GM18499 (cell line): ENCODE measurements at regions not wholly inside any gene's neighbourhood (a gene's known extent, or its start where the extent isn't known, plus 50 kb on each side); places are given as distances from the start of the nearest gene placed in this dataset.
"Not testable (repeated sequence)": the region's sequence is repeated elsewhere in the genome, so short reads cannot be mapped to it uniquely, and the experiment has no call there.

Experiments
- ATAC-seq: cut with Tn5 transposase; IDR thresholded peaks from one replicate; pipeline ENCODE4 v1.9.1; 2021; ENCODE audit warnings: moderate number of reproducible peaks; ENCODE audit not compliant: insufficient read depth, unreplicated experiment

DNA sequence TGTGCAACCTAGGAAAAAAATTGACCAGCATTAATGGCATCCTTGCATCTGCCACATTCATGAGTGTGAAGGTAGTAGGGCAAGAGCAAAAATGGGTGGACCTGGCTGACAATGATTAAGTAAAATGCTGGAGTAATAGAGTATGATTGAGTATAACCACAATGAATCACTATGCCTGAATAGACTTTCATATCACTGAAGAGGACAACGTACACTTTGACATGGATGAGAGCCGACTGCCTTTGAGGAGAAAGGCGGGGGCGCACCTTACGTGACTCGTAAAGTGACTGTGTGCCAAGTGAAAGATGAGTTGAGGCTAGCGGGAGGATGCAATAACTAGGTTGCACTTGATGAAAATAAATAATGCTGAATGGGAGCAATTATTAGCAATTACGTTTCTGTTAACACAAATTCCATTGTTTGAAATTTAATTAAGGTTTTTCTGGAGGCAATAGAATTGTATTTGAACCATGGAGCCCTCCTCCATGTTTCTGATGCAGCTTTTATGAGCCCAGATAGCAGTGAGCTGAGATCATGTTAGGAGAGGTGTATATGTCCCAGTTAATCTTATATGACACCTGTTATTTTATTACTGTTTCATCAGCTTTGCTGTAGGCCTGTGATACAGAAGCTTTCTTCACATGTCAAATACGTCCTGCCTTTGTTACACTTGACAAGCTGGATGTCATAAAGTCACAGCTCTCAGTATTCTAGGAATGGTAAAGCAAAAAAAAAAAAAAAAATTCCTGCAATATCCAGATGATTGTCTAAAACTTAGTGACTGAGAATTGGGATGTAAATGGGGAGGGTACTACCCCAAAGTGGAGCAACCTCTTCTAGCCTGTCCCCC, 596.5 kb downstream of the NXPH1 start:
- ATAC-seq = no peak

DNA sequence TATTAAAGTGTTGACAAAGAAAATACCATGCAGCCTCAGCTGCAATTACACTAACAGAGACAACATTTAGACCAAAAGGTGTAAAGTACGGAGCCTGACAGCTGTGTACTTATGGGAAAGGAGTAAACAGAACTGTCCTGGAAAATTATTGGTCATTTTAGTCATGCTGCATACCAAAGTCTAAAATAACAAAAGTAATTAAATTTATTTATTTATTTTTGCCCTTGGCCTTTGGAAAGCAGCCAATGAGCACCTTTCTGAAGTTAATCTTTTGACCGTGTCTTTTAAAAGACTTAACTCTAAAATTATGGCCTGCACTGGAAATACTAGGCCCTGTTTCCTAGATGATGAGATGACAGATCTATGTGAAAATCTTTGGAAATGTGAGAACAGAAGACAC, 597.6 kb downstream of the NXPH1 start:
- no peak for ATAC-seq

DNA sequence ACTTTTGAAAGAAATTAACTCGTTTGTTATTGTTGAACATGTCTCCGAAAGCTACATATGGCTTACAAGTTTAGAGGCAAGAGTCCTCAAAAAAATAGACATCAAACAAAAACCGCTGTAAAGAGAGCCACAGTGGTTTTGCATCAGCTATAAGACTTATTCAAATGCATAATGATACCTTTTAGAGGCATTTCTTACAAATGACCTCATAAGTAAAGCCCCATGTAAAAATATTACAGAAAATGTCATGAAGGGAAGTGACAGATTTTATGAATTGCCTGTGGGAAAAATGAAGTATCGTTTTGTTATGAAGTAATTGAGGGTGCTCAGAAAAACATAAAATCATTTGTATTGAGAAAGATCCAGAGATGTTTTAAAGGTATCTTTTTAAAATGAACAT, 598.0 kb downstream of the NXPH1 start:
- no peak for ATAC-seq

DNA sequence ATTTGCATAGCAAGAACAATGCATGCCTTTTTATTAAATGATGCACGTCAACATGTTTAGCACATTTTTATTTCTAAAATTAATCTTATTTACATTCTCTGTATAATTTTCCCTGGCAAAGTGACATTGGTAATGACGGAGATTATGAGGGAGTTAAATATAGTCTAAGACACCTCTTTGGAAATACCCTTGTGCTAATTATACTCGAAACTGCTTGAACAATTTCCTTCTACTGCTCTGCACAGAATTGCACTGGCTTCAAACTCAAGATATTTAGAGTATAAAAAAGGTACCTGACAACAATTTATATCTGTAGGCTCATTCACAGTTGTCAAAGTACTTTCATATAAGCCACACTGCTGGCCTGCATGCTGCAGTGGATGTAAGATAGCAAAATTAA, 602.7 kb downstream of the NXPH1 start:
- no peak for ATAC-seq

DNA sequence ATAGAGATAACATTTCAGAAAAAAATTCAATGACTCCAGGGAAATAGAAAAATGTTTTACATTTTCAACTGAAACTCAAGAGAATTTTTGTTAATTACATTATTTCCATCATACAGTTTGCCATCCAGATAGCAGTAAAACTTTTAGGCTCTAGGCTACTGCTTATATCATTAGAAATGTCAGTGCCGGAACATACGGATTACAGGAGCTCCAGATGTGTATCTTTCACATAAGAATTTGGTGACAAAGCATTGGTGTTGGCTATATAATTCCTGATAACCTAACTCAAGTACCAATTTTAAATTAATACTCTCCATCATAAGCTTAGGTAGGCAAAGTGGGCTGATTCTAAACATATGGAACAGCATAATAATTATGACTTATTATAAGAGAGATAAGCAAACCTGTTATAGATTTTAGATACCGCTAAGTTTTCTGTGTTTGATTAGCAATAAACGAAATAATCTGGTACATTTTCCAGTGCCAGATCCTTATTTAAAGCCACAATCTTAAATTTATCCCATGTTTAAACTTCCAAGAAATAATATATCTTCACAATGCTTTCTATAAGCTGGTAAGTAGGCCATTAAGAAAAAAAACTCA, 637.9 kb downstream of the NXPH1 start:
- ATAC-seq = no peak

DNA sequence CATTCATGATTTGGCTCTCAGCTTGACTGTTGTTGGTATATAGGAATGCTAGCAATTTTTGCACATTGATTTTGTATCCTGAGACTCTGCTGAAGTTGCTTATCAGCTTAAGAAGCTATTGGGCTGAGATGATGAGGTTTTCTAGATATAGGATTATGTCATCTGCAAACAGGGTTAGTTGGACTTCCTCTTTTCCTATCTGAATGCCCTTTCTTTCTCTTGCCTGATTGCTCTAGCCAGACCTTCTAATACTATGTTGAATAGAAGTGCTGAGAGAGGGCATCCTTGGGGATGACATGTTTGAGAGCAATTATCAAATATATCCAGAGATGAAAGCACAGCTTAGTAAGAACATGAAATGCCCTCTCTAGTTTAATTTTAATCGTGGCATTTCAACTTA, 642.4 kb downstream of the NXPH1 start:
- ATAC-seq = not testable (repeated sequence)

DNA sequence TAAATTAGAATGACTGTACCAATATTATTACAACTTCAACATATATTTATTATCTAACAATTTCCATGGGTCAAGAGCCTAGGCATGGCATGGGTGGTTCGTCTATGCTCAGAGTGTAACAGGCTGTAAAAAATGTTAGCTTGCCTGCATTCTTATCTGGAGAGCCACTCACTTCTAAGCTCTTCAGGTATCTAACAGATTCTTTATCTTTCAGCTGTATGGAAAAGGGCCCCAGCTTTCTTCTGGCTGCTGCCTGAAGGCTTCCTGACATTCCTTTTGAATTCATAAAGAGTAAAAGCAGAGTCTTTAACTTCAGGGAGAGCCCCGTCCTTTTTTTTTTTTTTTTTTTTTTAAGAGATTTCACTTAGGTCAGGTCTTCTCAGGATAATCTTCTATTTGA, 648.8 kb downstream of the NXPH1 start:
- no peak for ATAC-seq

DNA sequence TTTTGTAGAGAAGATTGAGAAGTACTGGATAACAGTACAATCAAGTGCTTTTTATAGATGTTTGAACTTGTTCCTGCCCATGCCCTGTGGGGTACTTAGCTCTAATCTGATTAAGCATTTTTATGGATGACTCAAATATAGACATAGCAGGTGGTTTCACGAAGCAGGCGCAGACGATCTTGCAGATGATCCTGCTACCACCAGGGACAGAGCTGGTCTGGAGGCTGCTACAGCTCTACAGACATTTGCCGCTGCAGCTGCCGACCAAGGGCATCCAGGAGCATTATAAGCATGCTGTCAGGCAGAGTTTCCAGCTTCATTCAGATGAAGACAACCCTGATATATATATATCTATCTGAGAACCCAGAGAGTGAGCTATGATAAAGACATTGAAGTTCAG, 650.4 kb downstream of the NXPH1 start:
- no peak for ATAC-seq

DNA sequence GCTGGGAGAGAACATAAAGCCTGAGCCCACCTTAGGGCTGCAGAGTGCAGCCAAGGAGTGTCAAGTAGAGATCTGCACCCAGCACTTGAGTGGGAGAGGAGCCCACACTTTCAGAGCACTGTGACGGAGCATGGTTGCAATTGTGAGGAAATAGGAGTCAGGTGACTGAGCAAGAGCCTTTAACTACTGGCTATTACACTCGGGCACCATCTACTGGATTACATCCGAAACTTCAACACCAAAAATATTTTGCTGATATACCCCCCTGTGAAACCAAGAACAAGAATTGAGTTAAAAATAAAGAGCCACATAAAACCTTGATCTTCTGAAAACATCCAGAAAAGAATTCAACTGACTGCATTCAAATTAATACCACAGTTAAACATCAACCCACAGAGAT, 657.9 kb downstream of the NXPH1 start:
- no peak for ATAC-seq

DNA sequence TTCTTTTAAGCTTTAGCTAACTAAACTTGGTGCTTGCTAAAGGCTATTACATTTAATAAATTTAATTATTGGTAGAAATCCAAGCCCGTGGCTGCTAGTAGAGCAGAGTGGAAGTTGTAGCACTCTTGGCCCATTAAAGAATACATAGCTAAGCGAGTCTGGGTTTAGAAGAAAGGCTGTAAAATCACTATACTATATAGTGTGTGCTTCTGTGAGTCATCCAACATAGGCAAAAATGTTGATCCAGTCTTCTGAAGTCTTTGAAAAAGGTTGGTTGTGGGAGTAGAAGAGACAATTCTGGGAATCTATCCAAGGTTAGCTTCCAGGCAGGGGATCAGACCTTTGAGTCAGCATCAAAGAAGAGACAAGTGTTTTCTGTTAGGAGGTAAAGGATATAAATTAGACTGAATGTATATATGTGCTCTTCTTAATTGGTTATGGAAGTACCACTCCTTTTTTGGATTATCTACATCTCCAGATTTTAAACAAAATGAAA, 664.2 kb downstream of the NXPH1 start:
- no peak for ATAC-seq

DNA sequence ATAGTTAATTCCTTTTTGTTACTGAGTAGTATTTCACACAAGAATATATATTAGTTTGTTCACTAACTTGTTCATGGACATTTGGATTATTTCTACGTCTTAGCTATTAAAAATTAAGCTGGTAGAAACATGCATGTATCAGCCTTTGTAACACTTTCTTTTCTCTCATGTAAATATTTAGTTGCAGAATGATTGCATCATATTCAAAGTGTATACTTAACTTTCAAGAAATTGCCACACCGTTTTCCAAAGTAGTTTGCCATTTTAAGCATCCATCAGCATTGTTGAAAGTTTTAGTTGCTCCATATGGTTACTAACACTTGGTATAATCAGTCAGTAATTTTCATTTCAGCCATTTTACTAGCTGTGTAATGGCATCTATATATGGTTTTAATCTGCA, 666.9 kb downstream of the NXPH1 start:
- no peak for ATAC-seq

DNA sequence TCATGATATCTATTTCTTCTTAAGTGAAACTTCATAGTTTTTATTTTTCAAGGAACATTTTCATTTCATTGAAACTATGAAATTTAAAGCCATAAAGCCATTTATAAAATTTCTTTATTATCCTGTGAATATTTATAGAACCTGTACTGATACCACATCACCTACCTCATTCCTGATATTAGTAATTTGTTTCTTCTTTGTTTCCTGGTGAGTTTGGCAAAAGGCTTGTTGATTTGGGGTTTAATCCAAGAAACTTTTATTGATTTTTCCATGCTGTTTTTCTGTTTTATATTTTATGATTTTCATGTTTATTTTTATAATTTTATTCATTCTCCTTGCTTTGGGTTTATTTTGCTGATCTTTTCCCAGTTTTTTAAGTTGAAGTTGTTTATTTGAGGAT, 669.4 kb downstream of the NXPH1 start:
- ATAC-seq = no peak

DNA sequence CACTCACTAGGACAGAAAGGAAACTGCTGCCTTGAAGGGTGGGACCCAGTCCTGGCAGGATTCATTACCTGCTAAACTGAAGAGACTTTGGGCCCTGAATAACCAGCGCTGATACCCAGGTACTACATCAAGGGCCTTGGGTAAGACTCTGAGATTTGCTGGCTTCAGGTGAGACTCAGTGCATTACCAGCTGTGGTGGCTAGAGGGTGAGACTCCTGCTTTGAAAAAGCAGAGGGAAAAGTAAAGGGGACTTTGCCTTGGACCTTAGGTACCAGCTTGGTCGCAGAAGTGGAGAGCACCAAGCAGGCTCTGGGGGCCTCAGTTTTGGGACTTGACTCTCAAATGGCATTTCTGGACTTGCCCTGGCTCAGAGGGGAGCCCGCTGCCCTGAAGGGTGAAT, 673.3 kb downstream of the NXPH1 start:
- ATAC-seq = no peak

DNA sequence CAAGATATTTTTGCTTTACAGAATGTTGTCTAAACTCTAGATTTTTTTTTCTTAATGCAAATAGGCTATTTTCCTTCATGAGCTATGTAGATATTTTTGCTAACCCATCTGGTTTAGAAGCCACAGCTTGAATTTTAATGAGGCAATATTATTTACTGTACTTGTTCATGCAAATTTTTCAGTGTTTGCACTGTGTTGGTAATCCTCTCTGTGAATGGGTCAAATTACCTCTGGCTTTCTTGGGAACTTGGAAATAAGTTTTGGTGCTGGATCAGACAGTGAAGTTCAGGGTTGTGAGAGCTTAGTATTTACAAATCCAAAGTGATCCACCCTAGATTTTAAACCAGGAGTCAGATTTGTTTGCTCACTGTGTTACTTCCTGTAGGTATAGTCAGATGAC, 686.9 kb downstream of the NXPH1 start:
- no peak for ATAC-seq

DNA sequence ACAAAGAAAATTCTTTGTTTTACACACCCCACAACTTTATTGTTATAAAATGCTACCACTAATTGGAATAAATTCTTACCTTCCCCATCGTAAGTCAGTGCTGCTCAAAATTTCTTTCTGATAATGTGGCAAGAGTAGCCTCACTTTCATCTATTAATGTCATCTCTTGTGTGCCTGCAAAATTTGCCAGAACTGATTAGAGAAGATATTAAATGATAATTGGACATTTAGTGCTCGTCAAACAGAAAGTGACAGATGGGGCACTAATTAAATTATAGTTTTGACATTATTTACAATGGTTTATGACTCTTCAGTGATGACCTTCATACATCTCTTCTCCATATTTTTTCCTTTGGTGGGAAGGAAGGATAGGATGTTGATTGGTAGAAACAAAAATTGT, 690.9 kb downstream of the NXPH1 start:
- no peak for ATAC-seq

DNA sequence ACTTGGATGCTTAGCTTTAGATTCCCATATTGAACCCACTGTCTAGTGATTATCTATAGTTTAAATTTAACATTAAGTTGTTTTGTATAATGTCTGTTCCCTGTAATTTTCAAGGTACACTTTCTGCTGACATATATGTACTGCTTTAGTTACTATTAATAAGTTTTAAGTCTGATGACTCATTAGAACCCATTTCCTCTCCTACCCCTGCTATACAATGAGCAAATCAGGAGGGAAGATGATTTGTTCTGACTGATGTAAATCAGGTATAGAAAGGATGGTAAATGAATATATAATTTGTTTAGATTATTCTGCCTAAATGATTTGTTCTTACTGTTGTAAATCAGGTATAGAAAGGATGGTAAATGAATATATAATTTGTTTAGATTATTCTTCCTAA, 691.8 kb downstream of the NXPH1 start:
- no peak for ATAC-seq

DNA sequence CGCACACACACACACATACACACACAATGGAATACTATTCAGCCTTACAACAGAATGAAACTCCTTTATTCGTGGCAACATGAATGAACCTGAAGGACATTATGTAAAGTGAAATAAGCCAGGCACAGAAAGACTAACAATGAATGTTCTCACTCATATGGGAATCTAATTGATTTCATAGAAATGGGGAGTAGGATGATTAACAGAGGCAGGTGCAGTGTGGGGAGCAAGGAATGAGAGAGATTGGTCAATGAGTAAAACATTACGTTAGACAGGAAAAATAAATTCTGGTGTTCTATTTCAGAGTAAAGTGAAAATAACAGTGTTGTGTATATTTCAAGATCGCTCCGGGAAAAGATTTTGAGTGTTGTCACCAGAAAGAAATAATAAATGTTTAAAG, 694.5 kb downstream of the NXPH1 start:
- no peak for ATAC-seq

DNA sequence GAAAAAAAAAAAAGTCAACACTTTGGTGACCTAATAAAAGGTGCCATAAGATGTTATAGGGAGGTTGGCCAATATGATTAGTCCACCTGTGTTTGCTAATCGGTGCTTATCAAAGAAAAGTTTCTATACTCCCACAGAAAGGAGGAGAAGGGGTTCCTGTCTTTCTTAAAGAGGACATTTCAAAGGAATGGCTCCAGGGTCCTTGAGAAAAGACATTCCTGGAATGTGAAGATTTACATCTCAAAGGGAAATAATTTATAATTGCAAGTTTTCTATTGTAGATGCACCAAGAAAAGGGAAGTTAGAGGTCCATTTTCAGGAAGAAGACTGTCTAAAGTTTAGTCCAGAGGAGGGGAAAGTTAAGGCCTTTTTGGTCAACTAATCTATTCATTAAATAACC, 715.3 kb downstream of the NXPH1 start:
- no peak for ATAC-seq

DNA sequence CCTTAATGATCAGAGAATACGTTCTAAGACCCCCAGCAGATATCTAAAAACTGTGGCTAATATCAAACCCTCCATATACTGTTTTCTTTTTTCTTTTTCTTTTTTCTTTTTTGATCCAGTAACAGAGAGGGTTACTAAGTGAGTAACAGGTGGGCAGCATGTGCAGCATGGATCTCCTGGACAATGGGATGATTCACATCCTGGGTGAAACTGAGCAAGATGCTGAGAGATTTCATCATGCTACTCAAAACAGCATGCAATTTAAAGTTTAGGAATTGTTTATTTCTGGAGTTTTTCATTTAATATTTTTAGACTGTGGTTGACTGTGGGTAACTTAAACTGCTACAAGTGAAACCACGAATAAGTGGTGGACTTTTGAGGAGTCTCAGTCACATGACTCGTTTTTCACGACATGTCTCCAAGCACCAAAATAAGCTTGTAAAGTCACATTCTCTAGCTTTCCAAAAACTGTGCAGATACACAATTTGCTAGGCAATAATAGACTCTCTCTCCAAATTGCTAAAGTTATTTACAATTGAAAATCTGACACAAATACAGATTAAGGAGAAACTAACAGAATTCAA, 716.2 kb downstream of the NXPH1 start:
- ATAC-seq = no peak

DNA sequence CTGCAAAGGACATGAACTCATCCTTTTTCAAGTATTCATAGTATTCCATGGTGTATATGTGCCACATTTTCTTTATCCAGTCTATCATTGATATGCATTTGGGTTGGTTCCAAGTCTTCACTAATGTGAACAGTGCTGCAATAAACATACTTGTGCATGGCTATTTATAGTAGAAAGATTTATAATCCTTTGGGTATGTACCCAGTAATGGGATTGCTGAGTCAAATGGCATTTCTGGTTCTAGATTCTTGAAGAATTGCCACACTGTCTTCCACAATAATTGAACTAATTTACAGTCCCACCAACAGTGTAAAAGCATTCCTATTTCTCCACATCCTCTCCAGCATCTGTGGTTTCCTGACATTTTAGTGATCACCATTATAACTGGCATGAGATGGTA, 730.3 kb downstream of the NXPH1 start:
- not testable (repeated sequence) for ATAC-seq

DNA sequence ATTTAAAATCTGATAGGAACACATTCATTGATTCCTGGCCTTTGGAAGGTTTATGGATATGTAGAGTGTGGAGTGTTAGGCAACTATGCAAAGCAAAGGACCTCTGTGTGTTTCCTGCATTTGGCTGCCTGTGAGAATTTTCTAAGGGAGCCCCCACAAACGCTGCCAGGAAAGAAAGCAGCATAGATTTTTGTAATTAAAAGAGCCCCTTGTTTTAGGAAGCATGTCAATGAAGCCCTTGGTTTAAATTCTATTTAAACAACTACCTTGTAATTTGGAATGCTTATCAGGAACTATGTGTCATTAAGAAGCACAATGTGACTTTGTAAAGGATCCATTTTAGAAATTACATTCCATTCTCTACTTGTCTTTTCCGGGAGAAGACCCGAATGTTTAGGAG, 742.5 kb downstream of the NXPH1 start:
- ATAC-seq = no peak

DNA sequence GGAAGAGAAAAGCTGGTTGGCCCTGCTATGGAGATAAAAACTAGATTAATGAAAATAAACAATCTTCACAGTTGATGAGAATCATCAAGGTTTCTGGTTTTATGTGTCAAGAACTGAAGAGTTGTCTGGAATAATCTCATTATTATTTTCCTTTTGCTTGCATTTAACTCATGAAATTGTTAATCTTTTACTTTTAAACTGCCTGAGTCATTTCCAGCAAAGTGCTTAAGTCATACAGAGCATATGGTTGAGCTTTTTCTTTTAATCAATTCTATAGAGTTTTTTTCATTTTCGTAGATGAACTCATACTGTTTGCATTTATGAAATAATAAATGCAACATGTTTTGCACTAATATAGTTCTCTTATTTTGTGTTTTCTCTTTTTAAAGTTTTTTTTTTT, 747.9 kb downstream of the NXPH1 start:
- no peak for ATAC-seq
